GM12878 (cell line): ENCODE measurements at regions not wholly inside any gene's neighbourhood (a gene's known extent, or its start where the extent isn't known, plus 50 kb on each side); places are given as distances from the start of the nearest gene placed in this dataset.

Experiments
- ATAC-seq: fragments of 200-7000 bp; cut with Tn5 transposase; 3 replicates; pipeline ENCODE4 v1.9.1; 2020; ENCODE audit warnings: mild to moderate bottlenecking, moderate library complexity
- BruUV-seq: library from RNA; stranded (reverse); fragments of 400-500 nt; replicated peaks from 2 replicates; lab custom pipeline; 2021; lab: Mats Ljungman, UMichigan
- CTCF ChIA-PET: fragments of 300-600 bp; sonication (Branson Sonifier 250); formaldehyde crosslinking; extraction: SDS; loops from one replicate; lab custom pipeline; 2021; ENCODE audit warnings: inconsistent platforms; lab: Yijun Ruan, JAX
- POLR2A ChIA-PET: fragments of 350-600 bp; formaldehyde crosslinking; extraction: SDS; loops from one replicate; lab custom pipeline; 2021; ENCODE audit warnings: inconsistent platforms; lab: Charles Lee
- RAD21 ChIA-PET: fragments of 300-600 bp; sonication (Branson Sonifier 250); formaldehyde crosslinking; loops from one replicate; lab custom pipeline; 2023; ENCODE audit warnings: antibody characterized with exemption; ENCODE audit not compliant: unreplicated experiment; lab: Charles Lee
- SMC1A ChIA-PET: fragments of 300-600 bp; sonication (Branson Sonifier 250); formaldehyde crosslinking; loops from one replicate; lab custom pipeline; 2023; ENCODE audit not compliant: unreplicated experiment, uncharacterized antibody; lab: Charles Lee
- DNase-seq: peaks from one replicate; pipeline ENCODE4 v3.0.0-alpha.2; 2011; ENCODE audit warnings: low read depth, low spot score
- FAIRE-seq: peaks from 3 replicates; lab custom pipeline; 2011; peaks lifted over from hg19 to GRCh38; lab: Jason Lieb, UNC
- H2AFZ ChIP-seq: 2 replicates; pipeline ENCODE4 v1.6.0; 2011; ENCODE audit warnings: low read depth, low read length, control low read depth; ENCODE audit not compliant: control insufficient read depth
- H3K27ac ChIP-seq: 2 replicates; pipeline ENCODE4 v1.5.1; 2011; ENCODE audit warnings: control low read depth; ENCODE audit not compliant: control insufficient read depth, insufficient read depth
- H3K27me3 ChIP-seq, 2 experiments: replicated peaks in 1 of 2; 2 replicates each; pipeline versions ENCODE4 v1.6.0 to v1.6.1; 2011; ENCODE audit warnings: low read length in 1 of 2; ENCODE audit not compliant: control insufficient read depth in 2 of 2, insufficient read depth in 2 of 2
- H3K36me3 ChIP-seq, 2 experiments: 2 replicates each; pipeline ENCODE4 v1.5.1; 2011; ENCODE audit warnings: low read length in 1 of 2; ENCODE audit not compliant: control insufficient read depth in 2 of 2, insufficient read depth in 2 of 2
- H3K4me1 ChIP-seq: 2 replicates; pipeline ENCODE4 v1.6.1; 2011; ENCODE audit warnings: mild to moderate bottlenecking, low read length, moderate library complexity, mixed read lengths; ENCODE audit not compliant: control insufficient read depth, insufficient read depth
- H3K4me2 ChIP-seq: 2 replicates; pipeline ENCODE4 v1.6.0; 2011; ENCODE audit warnings: control low read depth; ENCODE audit not compliant: control insufficient read depth, insufficient read depth
- H3K4me3 ChIP-seq: fragments of 200-600 bp; sonication (generic); 2 replicates; pipeline ENCODE4 v1.5.1; 2016
- H3K79me2 ChIP-seq: 2 replicates; pipeline ENCODE4 v1.6.0; 2011; ENCODE audit warnings: low read length; ENCODE audit not compliant: control insufficient read depth, insufficient read depth
- H3K9ac ChIP-seq: 2 replicates; pipeline ENCODE4 v1.8.0; 2011; ENCODE audit warnings: low read length, control low read depth, mixed read lengths; ENCODE audit not compliant: control insufficient read depth, insufficient read depth
- H3K9me3 ChIP-seq: replicated peaks from 3 replicates; pipeline ENCODE4 v1.5.1; 2011; ENCODE audit warnings: mild to moderate bottlenecking, low read length; ENCODE audit not compliant: control insufficient read depth, insufficient read depth
- H4K20me1 ChIP-seq: 2 replicates; pipeline ENCODE4 v1.6.0; 2011; ENCODE audit not compliant: control insufficient read depth, insufficient read depth
- EP300 ChIP-seq, 2 experiments: fragments of 150-350 bp in 1 of 2; IDR thresholded peaks; 2 replicates each; pipeline ENCODE4 v1.6.1; 2011 to 2012; ENCODE audit warnings: low read depth in 2 of 2, low read length in 2 of 2, borderline replicate concordance in 1 of 2, improper control_type of control experiment in 1 of 2, inconsistent platforms in 1 of 2; ENCODE audit not compliant: control insufficient read depth in 1 of 2
- NR2C1 ChIP-seq: fragments of 450-650 bp; IDR thresholded peaks from 2 replicates; pipeline ENCODE4 v1.6.1; 2017; ENCODE audit warnings: antibody characterized with exemption, mild to moderate bottlenecking, moderate library complexity
- PAX5 ChIP-seq: IDR thresholded peaks from 2 replicates; pipeline ENCODE4 v1.6.1; 2011; ENCODE audit warnings: low read depth, low read length, borderline replicate concordance
- PML ChIP-seq: IDR thresholded peaks from 2 replicates; pipeline ENCODE4 v1.6.1; 2012; ENCODE audit warnings: low read length, inconsistent platforms
- POLR2AphosphoS5 ChIP-seq: IDR thresholded peaks from 2 replicates; pipeline ENCODE4 v1.6.1; 2011; ENCODE audit warnings: mild to moderate bottlenecking, low read length, inconsistent platforms
- SMARCA5 ChIP-seq: fragments of 450-650 bp; IDR thresholded peaks from 2 replicates; pipeline ENCODE4 v1.6.1; 2017; ENCODE audit warnings: mild to moderate bottlenecking
- STAT1 ChIP-seq: fragments of 450-650 bp; conservative IDR thresholded peaks from 2 replicates; pipeline ENCODE4 v1.6.1; 2014; ENCODE audit warnings: antibody characterized with exemption, mild to moderate bottlenecking
- WGBS: methylation state at CpG from one replicate; pipeline ENCODE4 v1.1.6; 2016; ENCODE audit warnings: low lambda C conversion rate; ENCODE audit not compliant: insufficient replicate concordance, insufficient coverage; ENCODE audit errors: missing lambda C conversion rate; 5-methylcytosine and 5-hydroxymethylcytosine counted together
- in situ Hi-C: fragments of 300-500 bp; cut with MboI; formaldehyde crosslinking; loops from 9 replicates; pipeline ENCODE4 v1.14.3; 2018; ENCODE audit warnings: mixed read lengths
- intact Hi-C: fragments of 100-400 bp; cut with micrococcal nuclease; formaldehyde crosslinking; loops from one replicate; pipeline ENCODE4 v1.14.2; 2022; ENCODE audit not compliant: unreplicated experiment
- TF ChIP-seq, protein P1 (sequence below): IDR thresholded peaks from 2 replicates; pipeline ENCODE4 v1.6.1; 2012; ENCODE audit warnings: low read length, inconsistent platforms
- TF ChIP-seq, protein P2 (sequence below): fragments of 450-650 bp; IDR thresholded peaks from 2 replicates; pipeline ENCODE4 v1.6.1; 2017; ENCODE audit warnings: antibody characterized with exemption, mild to moderate bottlenecking, moderate library complexity
- TF ChIP-seq, protein P3 (sequence below): IDR thresholded peaks from 2 replicates; pipeline ENCODE4 v1.6.1; 2011; ENCODE audit warnings: low read depth, low read length, improper control_type of control experiment, borderline replicate concordance
- TF ChIP-seq, protein P4 (sequence below): IDR thresholded peaks from 2 replicates; pipeline ENCODE4 v1.6.1; 2011; ENCODE audit warnings: borderline replicate concordance, low read depth, mild to moderate bottlenecking, moderate library complexity, low read length; ENCODE audit not compliant: insufficient read depth, poor library complexity, severe bottlenecking
- TF ChIP-seq, protein P5 (sequence below): fragments of 450-650 bp; IDR thresholded peaks from 2 replicates; pipeline ENCODE4 v1.6.1; 2017; ENCODE audit warnings: low read depth, mild to moderate bottlenecking, moderate library complexity
- TF ChIP-seq, protein P6 (sequence below): fragments of 450-650 bp; IDR thresholded peaks from 2 replicates; pipeline ENCODE4 v1.6.1; 2017; ENCODE audit warnings: mild to moderate bottlenecking

DNA sequence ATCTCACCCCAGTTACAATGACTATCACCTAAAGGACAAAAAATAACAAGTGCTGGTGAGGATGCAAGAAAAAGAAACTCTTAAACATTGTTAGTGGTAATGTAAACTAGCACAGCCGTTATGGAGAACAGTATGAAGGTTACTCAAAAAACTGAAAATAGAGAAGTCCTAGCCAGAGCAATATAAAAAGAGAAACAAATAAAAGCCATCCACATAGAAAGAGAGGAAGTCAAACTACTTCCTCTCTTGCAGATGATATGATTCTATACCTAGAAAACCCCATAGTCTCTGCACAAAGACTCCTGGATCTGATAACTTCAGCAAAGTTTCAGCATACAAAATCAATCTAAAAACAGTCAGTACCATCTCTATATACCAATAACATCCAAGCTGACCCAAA is 221.5 kb upstream of the FAM174A start:
- TF ChIP-seq, protein P1, sequence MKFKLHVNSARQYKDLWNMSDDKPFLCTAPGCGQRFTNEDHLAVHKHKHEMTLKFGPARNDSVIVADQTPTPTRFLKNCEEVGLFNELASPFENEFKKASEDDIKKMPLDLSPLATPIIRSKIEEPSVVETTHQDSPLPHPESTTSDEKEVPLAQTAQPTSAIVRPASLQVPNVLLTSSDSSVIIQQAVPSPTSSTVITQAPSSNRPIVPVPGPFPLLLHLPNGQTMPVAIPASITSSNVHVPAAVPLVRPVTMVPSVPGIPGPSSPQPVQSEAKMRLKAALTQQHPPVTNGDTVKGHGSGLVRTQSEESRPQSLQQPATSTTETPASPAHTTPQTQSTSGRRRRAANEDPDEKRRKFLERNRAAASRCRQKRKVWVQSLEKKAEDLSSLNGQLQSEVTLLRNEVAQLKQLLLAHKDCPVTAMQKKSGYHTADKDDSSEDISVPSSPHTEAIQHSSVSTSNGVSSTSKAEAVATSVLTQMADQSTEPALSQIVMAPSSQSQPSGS = no peak
- no peak for TF ChIP-seq STAT1
- TF ChIP-seq NR2C1 = no peak
- TF ChIP-seq, protein P2, sequence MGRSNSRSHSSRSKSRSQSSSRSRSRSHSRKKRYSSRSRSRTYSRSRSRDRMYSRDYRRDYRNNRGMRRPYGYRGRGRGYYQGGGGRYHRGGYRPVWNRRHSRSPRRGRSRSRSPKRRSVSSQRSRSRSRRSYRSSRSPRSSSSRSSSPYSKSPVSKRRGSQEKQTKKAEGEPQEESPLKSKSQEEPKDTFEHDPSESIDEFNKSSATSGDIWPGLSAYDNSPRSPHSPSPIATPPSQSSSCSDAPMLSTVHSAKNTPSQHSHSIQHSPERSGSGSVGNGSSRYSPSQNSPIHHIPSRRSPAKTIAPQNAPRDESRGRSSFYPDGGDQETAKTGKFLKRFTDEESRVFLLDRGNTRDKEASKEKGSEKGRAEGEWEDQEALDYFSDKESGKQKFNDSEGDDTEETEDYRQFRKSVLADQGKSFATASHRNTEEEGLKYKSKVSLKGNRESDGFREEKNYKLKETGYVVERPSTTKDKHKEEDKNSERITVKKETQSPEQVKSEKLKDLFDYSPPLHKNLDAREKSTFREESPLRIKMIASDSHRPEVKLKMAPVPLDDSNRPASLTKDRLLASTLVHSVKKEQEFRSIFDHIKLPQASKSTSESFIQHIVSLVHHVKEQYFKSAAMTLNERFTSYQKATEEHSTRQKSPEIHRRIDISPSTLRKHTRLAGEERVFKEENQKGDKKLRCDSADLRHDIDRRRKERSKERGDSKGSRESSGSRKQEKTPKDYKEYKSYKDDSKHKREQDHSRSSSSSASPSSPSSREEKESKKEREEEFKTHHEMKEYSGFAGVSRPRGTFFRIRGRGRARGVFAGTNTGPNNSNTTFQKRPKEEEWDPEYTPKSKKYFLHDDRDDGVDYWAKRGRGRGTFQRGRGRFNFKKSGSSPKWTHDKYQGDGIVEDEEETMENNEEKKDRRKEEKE = no peak
- TF ChIP-seq, protein P3, sequence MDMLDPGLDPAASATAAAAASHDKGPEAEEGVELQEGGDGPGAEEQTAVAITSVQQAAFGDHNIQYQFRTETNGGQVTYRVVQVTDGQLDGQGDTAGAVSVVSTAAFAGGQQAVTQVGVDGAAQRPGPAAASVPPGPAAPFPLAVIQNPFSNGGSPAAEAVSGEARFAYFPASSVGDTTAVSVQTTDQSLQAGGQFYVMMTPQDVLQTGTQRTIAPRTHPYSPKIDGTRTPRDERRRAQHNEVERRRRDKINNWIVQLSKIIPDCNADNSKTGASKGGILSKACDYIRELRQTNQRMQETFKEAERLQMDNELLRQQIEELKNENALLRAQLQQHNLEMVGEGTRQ = no peak
- TF ChIP-seq, protein P4, sequence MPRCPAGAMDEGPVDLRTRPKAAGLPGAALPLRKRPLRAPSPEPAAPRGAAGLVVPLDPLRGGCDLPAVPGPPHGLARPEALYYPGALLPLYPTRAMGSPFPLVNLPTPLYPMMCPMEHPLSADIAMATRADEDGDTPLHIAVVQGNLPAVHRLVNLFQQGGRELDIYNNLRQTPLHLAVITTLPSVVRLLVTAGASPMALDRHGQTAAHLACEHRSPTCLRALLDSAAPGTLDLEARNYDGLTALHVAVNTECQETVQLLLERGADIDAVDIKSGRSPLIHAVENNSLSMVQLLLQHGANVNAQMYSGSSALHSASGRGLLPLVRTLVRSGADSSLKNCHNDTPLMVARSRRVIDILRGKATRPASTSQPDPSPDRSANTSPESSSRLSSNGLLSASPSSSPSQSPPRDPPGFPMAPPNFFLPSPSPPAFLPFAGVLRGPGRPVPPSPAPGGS = no peak
- TF ChIP-seq PML = no peak
- TF ChIP-seq, protein P5, sequence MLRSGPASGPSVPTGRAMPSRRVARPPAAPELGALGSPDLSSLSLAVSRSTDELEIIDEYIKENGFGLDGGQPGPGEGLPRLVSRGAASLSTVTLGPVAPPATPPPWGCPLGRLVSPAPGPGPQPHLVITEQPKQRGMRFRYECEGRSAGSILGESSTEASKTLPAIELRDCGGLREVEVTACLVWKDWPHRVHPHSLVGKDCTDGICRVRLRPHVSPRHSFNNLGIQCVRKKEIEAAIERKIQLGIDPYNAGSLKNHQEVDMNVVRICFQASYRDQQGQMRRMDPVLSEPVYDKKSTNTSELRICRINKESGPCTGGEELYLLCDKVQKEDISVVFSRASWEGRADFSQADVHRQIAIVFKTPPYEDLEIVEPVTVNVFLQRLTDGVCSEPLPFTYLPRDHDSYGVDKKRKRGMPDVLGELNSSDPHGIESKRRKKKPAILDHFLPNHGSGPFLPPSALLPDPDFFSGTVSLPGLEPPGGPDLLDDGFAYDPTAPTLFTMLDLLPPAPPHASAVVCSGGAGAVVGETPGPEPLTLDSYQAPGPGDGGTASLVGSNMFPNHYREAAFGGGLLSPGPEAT = no peak
- TF ChIP-seq EP300 (IDR thresholded peaks at IDR 0.05; ENCODE audit: borderline replicate concordance in 1 of 2, control insufficient read depth in 1 of 2, low read depth in 2 of 2, low read length in 2 of 2) = no peak
- TF ChIP-seq PAX5 = no peak
- no peak for TF ChIP-seq SMARCA5
- TF ChIP-seq POLR2AphosphoS5 = no peak
- TF ChIP-seq, protein P6, sequence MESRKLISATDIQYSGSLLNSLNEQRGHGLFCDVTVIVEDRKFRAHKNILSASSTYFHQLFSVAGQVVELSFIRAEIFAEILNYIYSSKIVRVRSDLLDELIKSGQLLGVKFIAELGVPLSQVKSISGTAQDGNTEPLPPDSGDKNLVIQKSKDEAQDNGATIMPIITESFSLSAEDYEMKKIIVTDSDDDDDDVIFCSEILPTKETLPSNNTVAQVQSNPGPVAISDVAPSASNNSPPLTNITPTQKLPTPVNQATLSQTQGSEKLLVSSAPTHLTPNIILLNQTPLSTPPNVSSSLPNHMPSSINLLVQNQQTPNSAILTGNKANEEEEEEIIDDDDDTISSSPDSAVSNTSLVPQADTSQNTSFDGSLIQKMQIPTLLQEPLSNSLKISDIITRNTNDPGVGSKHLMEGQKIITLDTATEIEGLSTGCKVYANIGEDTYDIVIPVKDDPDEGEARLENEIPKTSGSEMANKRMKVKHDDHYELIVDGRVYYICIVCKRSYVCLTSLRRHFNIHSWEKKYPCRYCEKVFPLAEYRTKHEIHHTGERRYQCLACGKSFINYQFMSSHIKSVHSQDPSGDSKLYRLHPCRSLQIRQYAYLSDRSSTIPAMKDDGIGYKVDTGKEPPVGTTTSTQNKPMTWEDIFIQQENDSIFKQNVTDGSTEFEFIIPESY = no peak
- ChIA-PET RAD21 (no interaction called here), SMC1A (no interaction called here), CTCF (no interaction called here), POLR2A (no interaction called here)
- H3K4me2 ChIP-seq = no peak overlapping the region
- BruUV-seq = no TSS peak
- DNase-seq = no peak
- H2AFZ ChIP-seq = no peak overlapping the region
- no peaks in the 10 kb centered on the region for H3K79me2 ChIP-seq
- intact Hi-C loops (no loop called here), in situ Hi-C loops (no loop called here)
- H3K4me3 ChIP-seq = no peak overlapping the region
- no peak for ATAC-seq
- no peak overlapping the region for H3K9ac ChIP-seq
- peak; percentile 7 for FAIRE-seq
- H3K36me3 ChIP-seq = no peaks in the 10 kb centered on the region
- no peaks in the 10 kb centered on the region for H3K9me3 ChIP-seq
- H3K27ac ChIP-seq = no peak overlapping the region
- H3K27me3 ChIP-seq = no peaks in the 10 kb centered on the region
- H4K20me1 ChIP-seq = no peaks in the 10 kb centered on the region
- H3K4me1 ChIP-seq = no peaks in the 10 kb centered on the region
- WGBS = 0% methylated on average over 1 of the region's 1 CpG
